ENCODE measurements at regions not wholly inside any gene's neighbourhood (a gene's known extent, or its start where the extent isn't known, plus 50 kb on each side); places are given as distances from the start of the nearest gene placed in this dataset.

- H3K79me2 ChIP-seq (ENCODE audit: low read length) = no peaks in the 10 kb centered on the region
Observed at GRCh38 chr6:165821754-165822153, 158.7 kb upstream of the PDE10A start.

GRCh38 chr6:165820934-165821333 is 157.9 kb upstream of the PDE10A start:
- no peak for TF ChIP-seq EZH2 (optimal IDR thresholded peaks at IDR 0.05; ENCODE audit: low read depth, low read length)
- TF ChIP-seq EZH2phosphoT487 (IDR thresholded peaks at IDR 0.05; ENCODE audit: low read length) = no peak
- TF ChIP-seq CTCF (IDR thresholded peaks at IDR 0.05; ENCODE audit: low read length) = no peak
- H3K4me2 ChIP-seq (ENCODE audit: low read depth, low read length) = no peak overlapping the region
- H3K27me3 ChIP-seq (replicated peaks; ENCODE audit: insufficient read depth, low read length) = no peaks in the 10 kb centered on the region

More at GRCh38 chr6:165821754-165822153, 158.7 kb upstream of the PDE10A start:
- no peak overlapping the region for H3K9ac ChIP-seq (ENCODE audit: low read length)
- no peak overlapping the region for H3K4me3 ChIP-seq (ENCODE audit: low read length)
- H3K9me3 ChIP-seq (replicated peaks; ENCODE audit: insufficient read depth, low read length) = no peaks in the 10 kb centered on the region
- H3F3A ChIP-seq (ENCODE audit: insufficient read depth, low read length) = no peaks in the 10 kb centered on the region
- DNase-seq = no peak
- H2AFZ ChIP-seq (ENCODE audit: low read length) = no peak overlapping the region
- no peaks in the 10 kb centered on the region for H4K20me1 ChIP-seq (ENCODE audit: insufficient read depth, low read length)
- no peaks in the 10 kb centered on the region for H3K27me3 ChIP-seq (replicated peaks; ENCODE audit: insufficient read depth, low read length)
- H3K27ac ChIP-seq (ENCODE audit: low read length) = no peak overlapping the region
- no peak overlapping the region for H3K4me2 ChIP-seq (ENCODE audit: low read depth, low read length)
- no peaks in the 10 kb centered on the region for H3K9me2 ChIP-seq (replicated peaks; ENCODE audit: insufficient read depth, low read length)
- no peaks in the 10 kb centered on the region for H3K4me1 ChIP-seq (ENCODE audit: low read length)
- no peaks in the 10 kb centered on the region for H3K36me3 ChIP-seq (replicated peaks; ENCODE audit: insufficient read depth, low read length)
- TF ChIP-seq EZH2phosphoT487 (IDR thresholded peaks at IDR 0.05; ENCODE audit: low read length) (no peak), EZH2 (optimal IDR thresholded peaks at IDR 0.05; ENCODE audit: low read depth, low read length) (no peak), CTCF (IDR thresholded peaks at IDR 0.05; ENCODE audit: low read length) (no peak)

GRCh38 chr6:165820407-165820806 is 157.4 kb upstream of the PDE10A start:
- H3K27me3 ChIP-seq (replicated peaks; ENCODE audit: insufficient read depth, low read length) = no peaks in the 10 kb centered on the region
- no peaks in the 10 kb centered on the region for H3K4me1 ChIP-seq (ENCODE audit: low read length)
- no peaks in the 10 kb centered on the region for H3K79me2 ChIP-seq (ENCODE audit: low read length)
- no peak for TF ChIP-seq CTCF (IDR thresholded peaks at IDR 0.05; ENCODE audit: low read length)
- TF ChIP-seq EZH2 (optimal IDR thresholded peaks at IDR 0.05; ENCODE audit: low read depth, low read length) = no peak
- TF ChIP-seq EZH2phosphoT487 (IDR thresholded peaks at IDR 0.05; ENCODE audit: low read length) = no peak
- H3K9me2 ChIP-seq (replicated peaks; ENCODE audit: insufficient read depth, low read length) = no peaks in the 10 kb centered on the region
- DNase-seq = no peak
- no peaks in the 10 kb centered on the region for H3F3A ChIP-seq (ENCODE audit: insufficient read depth, low read length)
- no peak overlapping the region for H2AFZ ChIP-seq (ENCODE audit: low read length)
- no peaks in the 10 kb centered on the region for H4K20me1 ChIP-seq (ENCODE audit: insufficient read depth, low read length)
- no peak overlapping the region for H3K27ac ChIP-seq (ENCODE audit: low read length)
- H3K9me3 ChIP-seq (replicated peaks; ENCODE audit: insufficient read depth, low read length) = no peaks in the 10 kb centered on the region
- no peak overlapping the region for H3K4me2 ChIP-seq (ENCODE audit: low read depth, low read length)
- no peak overlapping the region for H3K4me3 ChIP-seq (ENCODE audit: low read length)
- H3K9ac ChIP-seq (ENCODE audit: low read length) = no peak overlapping the region
- no peaks in the 10 kb centered on the region for H3K36me3 ChIP-seq (replicated peaks; ENCODE audit: insufficient read depth, low read length)

More at GRCh38 chr6:165820934-165821333, 157.9 kb upstream of the PDE10A start:
- DNase-seq = no peak
- H3K27ac ChIP-seq (ENCODE audit: low read length) = no peak overlapping the region
- H3F3A ChIP-seq (ENCODE audit: insufficient read depth, low read length) = no peaks in the 10 kb centered on the region
- no peaks in the 10 kb centered on the region for H3K79me2 ChIP-seq (ENCODE audit: low read length)
- no peaks in the 10 kb centered on the region for H3K9me3 ChIP-seq (replicated peaks; ENCODE audit: insufficient read depth, low read length)
- no peaks in the 10 kb centered on the region for H3K36me3 ChIP-seq (replicated peaks; ENCODE audit: insufficient read depth, low read length)
- no peak overlapping the region for H2AFZ ChIP-seq (ENCODE audit: low read length)
- H4K20me1 ChIP-seq (ENCODE audit: insufficient read depth, low read length) = no peaks in the 10 kb centered on the region
- no peak overlapping the region for H3K9ac ChIP-seq (ENCODE audit: low read length)
- no peaks in the 10 kb centered on the region for H3K9me2 ChIP-seq (replicated peaks; ENCODE audit: insufficient read depth, low read length)
- no peak overlapping the region for H3K4me3 ChIP-seq (ENCODE audit: low read length)
- no peaks in the 10 kb centered on the region for H3K4me1 ChIP-seq (ENCODE audit: low read length)

Data from MM.1S (cell line).